Mesothelial cell of epicardium (in vitro differentiated cells): ENCODE measurements at regions not wholly inside any gene's neighbourhood (a gene's known extent, or its start where the extent isn't known, plus 50 kb on each side); places are given as distances from the start of the nearest gene placed in this dataset.
A peak's percentile ranks its signal among the peaks of the same experiment; 100 is the strongest.

Source experiments
- DNase-seq, 2 experiments: peaks; one replicate each; pipeline ENCODE4 v3.0.0; 2021; ENCODE audit warnings: low spot score in 2 of 2; ENCODE audit not compliant: unreplicated experiment in 2 of 2
- H3K27ac Mint-ChIP-seq: 2 replicates; pipeline ENCODE4 v1.8.0; 2021; ENCODE audit warnings: mixed read lengths
- H3K27me3 Mint-ChIP-seq: 2 replicates; pipeline ENCODE4 v1.8.0; 2021; ENCODE audit warnings: low read depth, mixed read lengths
- H3K36me3 Mint-ChIP-seq: 2 replicates; pipeline ENCODE4 v1.8.0; 2021; ENCODE audit warnings: mixed read lengths
- H3K4me1 Mint-ChIP-seq: 2 replicates; pipeline ENCODE4 v1.8.0; 2021; ENCODE audit warnings: mixed read lengths
- H3K4me3 Mint-ChIP-seq: 2 replicates; pipeline ENCODE4 v1.8.0; 2021; ENCODE audit warnings: mild to moderate bottlenecking, moderate library complexity, mixed read lengths
- H3K9me3 Mint-ChIP-seq: 2 replicates; pipeline ENCODE4 v1.8.0; 2021; ENCODE audit warnings: mixed read lengths
- TF ChIP-seq, protein P1 (sequence below): fragments of 200-600 bp; sonication (generic); IDR thresholded peaks from one replicate; pipeline ENCODE4 v1.5.0; 2021; ENCODE audit warnings: antibody characterized with exemption; ENCODE audit not compliant: unreplicated experiment

GRCh38 chr22:47295226-47295901, 532.9 kb downstream of the TBC1D22A start:
- DNase-seq: peak in 1 of 2 experiments; percentile 28
- TF ChIP-seq, protein P1, sequence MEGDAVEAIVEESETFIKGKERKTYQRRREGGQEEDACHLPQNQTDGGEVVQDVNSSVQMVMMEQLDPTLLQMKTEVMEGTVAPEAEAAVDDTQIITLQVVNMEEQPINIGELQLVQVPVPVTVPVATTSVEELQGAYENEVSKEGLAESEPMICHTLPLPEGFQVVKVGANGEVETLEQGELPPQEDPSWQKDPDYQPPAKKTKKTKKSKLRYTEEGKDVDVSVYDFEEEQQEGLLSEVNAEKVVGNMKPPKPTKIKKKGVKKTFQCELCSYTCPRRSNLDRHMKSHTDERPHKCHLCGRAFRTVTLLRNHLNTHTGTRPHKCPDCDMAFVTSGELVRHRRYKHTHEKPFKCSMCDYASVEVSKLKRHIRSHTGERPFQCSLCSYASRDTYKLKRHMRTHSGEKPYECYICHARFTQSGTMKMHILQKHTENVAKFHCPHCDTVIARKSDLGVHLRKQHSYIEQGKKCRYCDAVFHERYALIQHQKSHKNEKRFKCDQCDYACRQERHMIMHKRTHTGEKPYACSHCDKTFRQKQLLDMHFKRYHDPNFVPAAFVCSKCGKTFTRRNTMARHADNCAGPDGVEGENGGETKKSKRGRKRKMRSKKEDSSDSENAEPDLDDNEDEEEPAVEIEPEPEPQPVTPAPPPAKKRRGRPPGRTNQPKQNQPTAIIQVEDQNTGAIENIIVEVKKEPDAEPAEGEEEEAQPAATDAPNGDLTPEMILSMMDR: no peak
- Mint-ChIP-seq H3K4me1 (no peaks in the 10 kb centered on the region), H3K27ac (no peak overlapping the region), H3K27me3 (no peaks in the 10 kb centered on the region), H3K9me3 (peaks cover 50% of the 10 kb centered on the region), H3K4me3 (no peak overlapping the region), H3K36me3 (peaks cover 3% of the 10 kb centered on the region)

GRCh38 chr22:47294576-47294975, 532.1 kb downstream of the TBC1D22A start:
- H3K27ac Mint-ChIP-seq: no peak overlapping the region

DNA sequence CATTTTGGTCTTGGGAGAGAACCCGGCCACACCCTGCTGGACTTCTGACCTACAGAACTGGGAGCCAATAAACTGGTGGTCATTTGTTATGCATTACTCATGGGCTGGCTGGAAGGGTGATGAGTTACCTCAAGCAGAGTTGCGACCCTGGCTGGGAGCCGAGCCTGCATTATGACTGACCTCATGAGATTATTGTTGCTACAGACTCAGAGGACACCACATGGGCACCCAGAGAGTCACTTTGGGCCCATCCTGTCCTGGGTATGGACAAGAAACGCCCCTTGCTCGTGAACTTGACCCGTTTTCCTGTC, 531.7 kb downstream of the TBC1D22A start:
- H3K36me3 Mint-ChIP-seq: peaks cover 6% of the 10 kb centered on the region

More at GRCh38 chr22:47294576-47294975, 532.1 kb downstream of the TBC1D22A start:
- peaks cover 6% of the 10 kb centered on the region for H3K36me3 Mint-ChIP-seq
- H3K27me3 Mint-ChIP-seq: no peaks in the 10 kb centered on the region
- TF ChIP-seq, protein P1: no peak
- H3K9me3 Mint-ChIP-seq: peaks cover 51% of the 10 kb centered on the region
- DNase-seq: no peak
- H3K4me3 Mint-ChIP-seq: no peak overlapping the region
- no peaks in the 10 kb centered on the region for H3K4me1 Mint-ChIP-seq

DNA sequence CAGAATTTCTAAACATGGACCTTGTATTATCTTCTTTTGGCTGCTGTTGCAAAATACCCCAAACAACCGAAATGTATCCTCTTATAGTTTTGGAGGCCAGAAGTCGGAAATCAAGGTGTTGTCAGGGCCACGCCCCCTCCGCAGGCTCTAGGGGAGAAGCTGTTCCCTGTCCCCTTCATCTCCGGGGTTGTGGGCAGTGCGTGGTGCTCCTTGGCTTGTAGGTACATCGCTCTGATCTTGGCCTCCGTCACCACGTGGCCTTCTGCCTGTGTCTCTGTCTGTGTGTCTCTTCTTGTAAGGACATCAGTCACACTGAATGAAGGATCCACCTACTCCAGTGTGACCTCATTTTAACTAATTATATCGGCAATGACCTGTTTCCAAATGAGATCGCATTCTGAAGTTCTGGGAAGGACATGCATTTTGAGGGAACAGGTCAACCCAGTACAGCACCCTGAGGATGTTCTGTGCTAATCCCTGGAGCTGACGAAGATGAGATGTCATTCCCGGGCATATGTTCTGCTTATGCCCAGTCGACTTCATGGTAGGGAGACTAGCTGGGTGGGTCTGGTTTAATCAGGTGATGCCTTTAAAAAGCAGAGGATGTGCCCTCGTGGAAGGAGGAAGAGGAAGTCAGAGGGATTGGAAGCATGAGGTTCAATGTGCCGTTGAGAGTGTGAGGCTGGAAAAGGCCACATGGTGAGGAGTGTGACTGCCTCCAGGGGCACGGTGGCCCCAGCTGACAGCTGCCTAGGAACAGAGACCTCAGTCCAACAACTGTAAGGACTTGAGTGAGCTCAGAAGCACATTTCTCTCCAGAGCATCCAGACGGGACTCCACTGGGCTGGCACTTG, 531.1 kb downstream of the TBC1D22A start:
- Mint-ChIP-seq H3K27ac (no peak overlapping the region), H3K9me3 (peaks cover 55% of the 10 kb centered on the region), H3K36me3 (peaks cover 6% of the 10 kb centered on the region), H3K4me3 (no peak overlapping the region), H3K27me3 (no peaks in the 10 kb centered on the region), H3K4me1 (no peaks in the 10 kb centered on the region)
- peak in 1 of 2 experiments; percentile 20 for DNase-seq
- TF ChIP-seq, protein P1: no peak

More for the DNA sequence above, 531.7 kb downstream of the TBC1D22A start:
- no peak overlapping the region for H3K4me3 Mint-ChIP-seq
- peaks cover 51% of the 10 kb centered on the region for H3K9me3 Mint-ChIP-seq
- no peaks in the 10 kb centered on the region for H3K4me1 Mint-ChIP-seq
- H3K27ac Mint-ChIP-seq: no peak overlapping the region
- H3K27me3 Mint-ChIP-seq: no peaks in the 10 kb centered on the region
- DNase-seq: no peak
- TF ChIP-seq, protein P1: no peak

- Mint-ChIP-seq H3K4me1 (no peaks in the 10 kb centered on the region), H3K27me3 (no peaks in the 10 kb centered on the region), H3K36me3 (peaks cover 6% of the 10 kb centered on the region), H3K4me3 (no peak overlapping the region), H3K9me3 (peaks cover 57% of the 10 kb centered on the region), H3K27ac (no peak overlapping the region)
- TF ChIP-seq, protein P1: no peak
- peak in 1 of 2 experiments; percentile 22 for DNase-seq
Measured at GRCh38 chr22:47292546-47293320, 530.3 kb downstream of the TBC1D22A start.
